Liver (tissue), 8 donors: ENCODE measurements at regions not wholly inside any gene's neighbourhood (a gene's known extent, or its start where the extent isn't known, plus 50 kb on each side); places are given as distances from the start of the nearest gene placed in this dataset.

Experiments used
- DNase-seq: peaks from one replicate; pipeline ENCODE4 v3.0.0-alpha.2; 2017; ENCODE audit warnings: low spot score
- H3K27ac ChIP-seq, 2 donors: one replicate each; pipeline ENCODE4 v1.7.0; 2013; ENCODE audit warnings: inconsistent platforms in 2 of 2, low read length in 2 of 2, control low read depth in 1 of 2, low read depth in 1 of 2, mild to moderate bottlenecking in 1 of 2
- H3K27me3 ChIP-seq, 4 donors: one replicate each; pipeline versions ENCODE4 v1.6.1 to v1.7.0; 2013; ENCODE audit warnings: low read length in 3 of 4, inconsistent platforms in 1 of 4, mild to moderate bottlenecking in 1 of 4, moderate library complexity in 1 of 4; ENCODE audit not compliant: control insufficient read depth in 4 of 4, insufficient read depth in 4 of 4
- H3K36me3 ChIP-seq, 4 donors: one replicate each; pipeline versions ENCODE4 v1.6.1 to v1.7.0; 2013; ENCODE audit warnings: low read length in 3 of 4, mild to moderate bottlenecking in 3 of 4, low read depth in 1 of 4, moderate library complexity in 1 of 4; ENCODE audit not compliant: control insufficient read depth in 4 of 4, insufficient read depth in 3 of 4
- H3K4me1 ChIP-seq, 4 donors: one replicate each; pipeline versions ENCODE4 v1.6.1 to v1.7.0; 2013; ENCODE audit warnings: low read length in 3 of 4, mild to moderate bottlenecking in 3 of 4, moderate library complexity in 1 of 4; ENCODE audit not compliant: control insufficient read depth in 4 of 4, insufficient read depth in 4 of 4
- H3K4me3 ChIP-seq, 3 donors: one replicate each; pipeline versions ENCODE4 v1.6.1 to v1.7.0; 2013; ENCODE audit warnings: low read length in 3 of 3, control low read depth in 1 of 3, low read depth in 1 of 3, mild to moderate bottlenecking in 1 of 3
- H3K9ac ChIP-seq, 2 donors: one replicate each; pipeline ENCODE4 v1.7.0; 2013; ENCODE audit warnings: low read length in 2 of 2, mild to moderate bottlenecking in 2 of 2, moderate library complexity in 2 of 2, control low read depth in 1 of 2, low read depth in 1 of 2
- H3K9me3 ChIP-seq, 4 donors: one replicate each; pipeline versions ENCODE4 v1.6.1 to v1.7.0; 2013; ENCODE audit warnings: low read length in 3 of 4; ENCODE audit not compliant: control insufficient read depth in 4 of 4
- EGR1 ChIP-seq, 2 donors: IDR thresholded peaks; 2 replicates each; pipeline ENCODE4 v1.6.1; 2016 to 2018; ENCODE audit warnings: antibody characterized with exemption in 2 of 2, low read depth in 2 of 2
- FOXA1 ChIP-seq: IDR thresholded peaks from 2 replicates; pipeline ENCODE4 v1.6.1; 2016; ENCODE audit warnings: antibody characterized with exemption
- FOXA2 ChIP-seq: IDR thresholded peaks from 2 replicates; pipeline ENCODE4 v1.6.1; 2016; ENCODE audit warnings: antibody characterized with exemption
- GABPA ChIP-seq, 2 donors: IDR thresholded peaks in 1 of 2; conservative IDR thresholded peaks in 1 of 2; 2 replicates each; pipeline ENCODE4 v1.6.1; 2016; ENCODE audit warnings: antibody characterized with exemption in 2 of 2, mild to moderate bottlenecking in 1 of 2, moderate library complexity in 1 of 2
- HNF4G ChIP-seq: IDR thresholded peaks from 2 replicates; pipeline ENCODE4 v1.6.1; 2016; ENCODE audit warnings: antibody characterized with exemption
- JUND ChIP-seq, 2 donors: IDR thresholded peaks; 2 replicates each; pipeline ENCODE4 v1.6.1; 2016; ENCODE audit warnings: antibody characterized with exemption in 2 of 2
- NR2F2 ChIP-seq: IDR thresholded peaks from 2 replicates; pipeline ENCODE4 v1.6.1; 2016; ENCODE audit warnings: antibody characterized with exemption
- RAD21 ChIP-seq, 2 donors: IDR thresholded peaks; 2 replicates each; pipeline ENCODE4 v1.6.1; 2016; ENCODE audit warnings: antibody characterized with exemption in 2 of 2, mild to moderate bottlenecking in 2 of 2
- TAF1 ChIP-seq: conservative IDR thresholded peaks from 2 replicates; pipeline ENCODE4 v1.6.1; 2016; ENCODE audit warnings: antibody characterized with exemption, mild to moderate bottlenecking
- YY1 ChIP-seq: IDR thresholded peaks from 2 replicates; pipeline ENCODE4 v1.6.1; 2016; ENCODE audit warnings: antibody characterized with exemption, mild to moderate bottlenecking
- WGBS: extraction: QIAGEN DNeasy Blood & Tissue Kit; methylation state at CpG from one replicate; pipeline ENCODE4 v1.1.7; 2013; 5-methylcytosine and 5-hydroxymethylcytosine counted together
- TF ChIP-seq, protein P1 (sequence below): IDR thresholded peaks from 2 replicates; pipeline ENCODE4 v1.6.1; 2016; ENCODE audit warnings: antibody characterized with exemption, mild to moderate bottlenecking
- TF ChIP-seq, protein P2 (sequence below): IDR thresholded peaks from 2 replicates; pipeline ENCODE4 v1.6.1; 2016; ENCODE audit warnings: antibody characterized with exemption
- TF ChIP-seq, protein P3 (sequence below): IDR thresholded peaks from 2 replicates; pipeline ENCODE4 v1.6.1; 2016; ENCODE audit warnings: antibody characterized with exemption
- TF ChIP-seq, protein P4 (sequence below): fragments of 150-350 bp; IDR thresholded peaks from 2 replicates; pipeline ENCODE4 v1.5.1; 2017; ENCODE audit warnings: improper control_type of control experiment, low read depth, low read length; ENCODE audit not compliant: missing input control
- TF ChIP-seq, protein P5 (sequence below): IDR thresholded peaks from 2 replicates; pipeline ENCODE4 v1.6.1; 2016; ENCODE audit warnings: antibody characterized with exemption
- donor health status: healthy.
- donor health status: healthy.
- donor health status: healthy.
- donor health status: healthy.
- donor health status: healthy.

DNA sequence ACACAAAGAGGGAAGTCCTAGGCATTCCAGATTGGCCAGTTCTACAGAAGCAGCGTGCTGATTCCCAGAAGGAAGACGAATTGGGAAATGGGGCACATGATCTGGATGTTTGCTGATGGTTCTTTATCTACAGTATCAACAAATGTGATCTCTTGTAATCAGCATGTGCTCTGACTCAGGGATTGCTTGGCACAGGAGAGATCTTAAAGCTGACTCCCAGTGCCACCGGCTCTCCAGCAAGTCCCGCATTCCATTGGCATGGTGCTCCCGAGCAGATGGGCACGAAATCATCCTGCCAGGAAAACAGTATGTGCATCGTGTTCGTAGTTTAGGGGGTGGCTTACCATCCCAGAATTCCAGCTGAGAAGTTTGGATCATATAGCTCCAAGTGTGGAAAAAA is 259.9 kb upstream of the NR2F2 start:
- Histone ChIP-seq H3K4me1 (no peaks in the 10 kb centered on the region), H3K36me3 (no peaks in the 10 kb centered on the region), H3K9me3 (no peaks in the 10 kb centered on the region), H3K27me3 (no peaks in the 10 kb centered on the region), H3K9ac (no peak overlapping the region), H3K27ac (no peak overlapping the region), H3K4me3 (no peak overlapping the region)
- TF ChIP-seq FOXA2 (no peak), YY1 (no peak), GABPA (IDR thresholded peaks at IDR 0.05 in 1 of 2, conservative IDR thresholded peaks at IDR 0.05 in 1 of 2) (no peak), FOXA1 (no peak), NR2F2 (no peak), JUND (IDR thresholded peaks at IDR 0.05) (no peak)
- TF ChIP-seq, protein P1, sequence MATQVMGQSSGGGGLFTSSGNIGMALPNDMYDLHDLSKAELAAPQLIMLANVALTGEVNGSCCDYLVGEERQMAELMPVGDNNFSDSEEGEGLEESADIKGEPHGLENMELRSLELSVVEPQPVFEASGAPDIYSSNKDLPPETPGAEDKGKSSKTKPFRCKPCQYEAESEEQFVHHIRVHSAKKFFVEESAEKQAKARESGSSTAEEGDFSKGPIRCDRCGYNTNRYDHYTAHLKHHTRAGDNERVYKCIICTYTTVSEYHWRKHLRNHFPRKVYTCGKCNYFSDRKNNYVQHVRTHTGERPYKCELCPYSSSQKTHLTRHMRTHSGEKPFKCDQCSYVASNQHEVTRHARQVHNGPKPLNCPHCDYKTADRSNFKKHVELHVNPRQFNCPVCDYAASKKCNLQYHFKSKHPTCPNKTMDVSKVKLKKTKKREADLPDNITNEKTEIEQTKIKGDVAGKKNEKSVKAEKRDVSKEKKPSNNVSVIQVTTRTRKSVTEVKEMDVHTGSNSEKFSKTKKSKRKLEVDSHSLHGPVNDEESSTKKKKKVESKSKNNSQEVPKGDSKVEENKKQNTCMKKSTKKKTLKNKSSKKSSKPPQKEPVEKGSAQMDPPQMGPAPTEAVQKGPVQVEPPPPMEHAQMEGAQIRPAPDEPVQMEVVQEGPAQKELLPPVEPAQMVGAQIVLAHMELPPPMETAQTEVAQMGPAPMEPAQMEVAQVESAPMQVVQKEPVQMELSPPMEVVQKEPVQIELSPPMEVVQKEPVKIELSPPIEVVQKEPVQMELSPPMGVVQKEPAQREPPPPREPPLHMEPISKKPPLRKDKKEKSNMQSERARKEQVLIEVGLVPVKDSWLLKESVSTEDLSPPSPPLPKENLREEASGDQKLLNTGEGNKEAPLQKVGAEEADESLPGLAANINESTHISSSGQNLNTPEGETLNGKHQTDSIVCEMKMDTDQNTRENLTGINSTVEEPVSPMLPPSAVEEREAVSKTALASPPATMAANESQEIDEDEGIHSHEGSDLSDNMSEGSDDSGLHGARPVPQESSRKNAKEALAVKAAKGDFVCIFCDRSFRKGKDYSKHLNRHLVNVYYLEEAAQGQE = no peak
- no peak for DNase-seq
- 78% methylated on average over 8 of the region's 8 CpGs for WGBS

DNA sequence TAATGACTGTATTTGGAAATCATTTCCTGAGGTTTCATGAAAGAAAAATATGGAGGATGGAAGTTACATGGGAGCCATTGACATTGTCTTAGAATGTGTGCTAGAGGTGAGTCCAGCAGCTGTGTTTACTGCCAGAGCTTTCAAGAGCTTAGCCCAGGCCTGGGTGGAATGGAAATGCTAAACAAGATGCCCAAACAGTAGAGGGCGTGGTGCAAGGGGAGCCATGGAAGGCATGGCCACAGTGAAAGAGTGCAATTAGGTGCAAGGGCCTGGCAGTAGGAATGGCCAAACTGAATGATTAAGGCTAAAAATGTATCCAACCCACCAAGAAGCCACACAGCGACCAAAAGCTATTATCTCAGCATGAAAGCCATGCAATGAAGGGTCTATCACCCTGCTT is 257.7 kb upstream of the NR2F2 start:
- no peak for DNase-seq
- TF ChIP-seq FOXA2 (no peak), TAF1 (no peak), NR2F2 (no peak), GABPA (IDR thresholded peaks at IDR 0.05 in 1 of 2, conservative IDR thresholded peaks at IDR 0.05 in 1 of 2) (no peak), RAD21 (IDR thresholded peaks at IDR 0.05) (no peak)
- TF ChIP-seq, protein P2, sequence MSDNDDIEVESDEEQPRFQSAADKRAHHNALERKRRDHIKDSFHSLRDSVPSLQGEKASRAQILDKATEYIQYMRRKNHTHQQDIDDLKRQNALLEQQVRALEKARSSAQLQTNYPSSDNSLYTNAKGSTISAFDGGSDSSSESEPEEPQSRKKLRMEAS = no peak
- TF ChIP-seq, protein P3, sequence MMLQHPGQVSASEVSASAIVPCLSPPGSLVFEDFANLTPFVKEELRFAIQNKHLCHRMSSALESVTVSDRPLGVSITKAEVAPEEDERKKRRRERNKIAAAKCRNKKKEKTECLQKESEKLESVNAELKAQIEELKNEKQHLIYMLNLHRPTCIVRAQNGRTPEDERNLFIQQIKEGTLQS = no peak
- TF ChIP-seq, protein P4, sequence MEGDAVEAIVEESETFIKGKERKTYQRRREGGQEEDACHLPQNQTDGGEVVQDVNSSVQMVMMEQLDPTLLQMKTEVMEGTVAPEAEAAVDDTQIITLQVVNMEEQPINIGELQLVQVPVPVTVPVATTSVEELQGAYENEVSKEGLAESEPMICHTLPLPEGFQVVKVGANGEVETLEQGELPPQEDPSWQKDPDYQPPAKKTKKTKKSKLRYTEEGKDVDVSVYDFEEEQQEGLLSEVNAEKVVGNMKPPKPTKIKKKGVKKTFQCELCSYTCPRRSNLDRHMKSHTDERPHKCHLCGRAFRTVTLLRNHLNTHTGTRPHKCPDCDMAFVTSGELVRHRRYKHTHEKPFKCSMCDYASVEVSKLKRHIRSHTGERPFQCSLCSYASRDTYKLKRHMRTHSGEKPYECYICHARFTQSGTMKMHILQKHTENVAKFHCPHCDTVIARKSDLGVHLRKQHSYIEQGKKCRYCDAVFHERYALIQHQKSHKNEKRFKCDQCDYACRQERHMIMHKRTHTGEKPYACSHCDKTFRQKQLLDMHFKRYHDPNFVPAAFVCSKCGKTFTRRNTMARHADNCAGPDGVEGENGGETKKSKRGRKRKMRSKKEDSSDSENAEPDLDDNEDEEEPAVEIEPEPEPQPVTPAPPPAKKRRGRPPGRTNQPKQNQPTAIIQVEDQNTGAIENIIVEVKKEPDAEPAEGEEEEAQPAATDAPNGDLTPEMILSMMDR = no peak
- Histone ChIP-seq H3K27ac (no peak overlapping the region), H3K27me3 (no peaks in the 10 kb centered on the region), H3K9me3 (no peaks in the 10 kb centered on the region), H3K4me3 (no peak overlapping the region), H3K36me3 (no peaks in the 10 kb centered on the region), H3K9ac (no peak overlapping the region), H3K4me1 (no peaks in the 10 kb centered on the region)
- WGBS = 89% methylated on average over 2 of the region's 2 CpGs

DNA sequence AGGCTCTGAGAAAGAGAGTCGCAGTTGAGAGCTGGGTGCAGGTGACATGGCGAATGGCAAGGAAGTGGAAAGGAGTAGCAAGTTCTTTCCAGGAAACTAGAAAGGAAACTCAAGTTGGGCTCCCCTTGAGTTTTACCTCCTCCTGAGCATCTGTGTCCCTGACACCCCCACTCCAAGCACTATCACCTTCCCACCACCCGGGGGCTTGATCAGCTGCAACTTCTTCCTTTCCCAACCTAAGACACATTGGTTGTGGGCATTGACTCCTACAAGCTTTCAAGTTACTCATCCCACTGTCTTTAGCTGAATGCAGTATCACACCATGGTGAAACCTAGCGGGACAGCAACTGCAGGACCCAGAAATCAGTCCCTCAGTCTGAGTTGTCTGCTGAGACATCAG is 256.6 kb upstream of the NR2F2 start:
- Histone ChIP-seq H3K9me3 (no peaks in the 10 kb centered on the region), H3K4me1 (no peaks in the 10 kb centered on the region), H3K9ac (no peak overlapping the region), H3K27ac (no peak overlapping the region), H3K27me3 (no peaks in the 10 kb centered on the region), H3K36me3 (no peaks in the 10 kb centered on the region), H3K4me3 (no peak overlapping the region)
- no peak for DNase-seq
- 93% methylated on average over 4 of the region's 4 CpGs for WGBS
- TF ChIP-seq, protein P5, sequence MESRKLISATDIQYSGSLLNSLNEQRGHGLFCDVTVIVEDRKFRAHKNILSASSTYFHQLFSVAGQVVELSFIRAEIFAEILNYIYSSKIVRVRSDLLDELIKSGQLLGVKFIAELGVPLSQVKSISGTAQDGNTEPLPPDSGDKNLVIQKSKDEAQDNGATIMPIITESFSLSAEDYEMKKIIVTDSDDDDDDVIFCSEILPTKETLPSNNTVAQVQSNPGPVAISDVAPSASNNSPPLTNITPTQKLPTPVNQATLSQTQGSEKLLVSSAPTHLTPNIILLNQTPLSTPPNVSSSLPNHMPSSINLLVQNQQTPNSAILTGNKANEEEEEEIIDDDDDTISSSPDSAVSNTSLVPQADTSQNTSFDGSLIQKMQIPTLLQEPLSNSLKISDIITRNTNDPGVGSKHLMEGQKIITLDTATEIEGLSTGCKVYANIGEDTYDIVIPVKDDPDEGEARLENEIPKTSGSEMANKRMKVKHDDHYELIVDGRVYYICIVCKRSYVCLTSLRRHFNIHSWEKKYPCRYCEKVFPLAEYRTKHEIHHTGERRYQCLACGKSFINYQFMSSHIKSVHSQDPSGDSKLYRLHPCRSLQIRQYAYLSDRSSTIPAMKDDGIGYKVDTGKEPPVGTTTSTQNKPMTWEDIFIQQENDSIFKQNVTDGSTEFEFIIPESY = no peak
- TF ChIP-seq, protein P3 = no peak
- TF ChIP-seq RAD21 (IDR thresholded peaks at IDR 0.05) (no peak), HNF4G (no peak), GABPA (IDR thresholded peaks at IDR 0.05 in 1 of 2, conservative IDR thresholded peaks at IDR 0.05 in 1 of 2) (no peak), NR2F2 (no peak), EGR1 (IDR thresholded peaks at IDR 0.05; ENCODE audit: low read depth in 2 of 2) (no peak)
- TF ChIP-seq, protein P1 = no peak
- TF ChIP-seq, protein P2 = no peak
